DMS53 treated with DMSO at 0.1 percent for 48 hours (cell line): ENCODE measurements at regions not wholly inside any gene's neighbourhood (a gene's known extent, or its start where the extent isn't known, plus 50 kb on each side); places are given as distances from the start of the nearest gene placed in this dataset.

Experiments
- DNase-seq: peaks from one replicate; lab custom pipeline; 2025; ENCODE audit not compliant: unreplicated experiment; lab: John Stamatoyannopoulos, UW

GRCh38 chr12:19044891-19045290 is 84.6 kb upstream of the PLEKHA5 start:
- no peak for DNase-seq

GRCh38 chr12:19045426-19045825 is 84.1 kb upstream of the PLEKHA5 start:
- DNase-seq = no peak

GRCh38 chr12:19048943-19049342 is 80.6 kb upstream of the PLEKHA5 start:
- DNase-seq = no peak

- no peak for DNase-seq
Measured at GRCh38 chr12:19052689-19053088, 76.8 kb upstream of the PLEKHA5 start.

- no peak for DNase-seq
Measured at GRCh38 chr12:19053218-19053617, 76.3 kb upstream of the PLEKHA5 start.

- DNase-seq = no peak
Measured at GRCh38 chr12:19054035-19054434, 75.5 kb upstream of the PLEKHA5 start.

- DNase-seq = no peak
Measured at GRCh38 chr12:19055589-19055988, 73.9 kb upstream of the PLEKHA5 start.

GRCh38 chr12:19058235-19059021 is 71.1 kb upstream of the PLEKHA5 start:
- DNase-seq = no peak

GRCh38 chr12:19064713-19065112 is 64.8 kb upstream of the PLEKHA5 start:
- DNase-seq = no peak

- DNase-seq = no peak
Measured at GRCh38 chr12:19065223-19065622, 64.3 kb upstream of the PLEKHA5 start.

GRCh38 chr12:19065871-19066270 is 63.7 kb upstream of the PLEKHA5 start:
- no peak for DNase-seq

- no peak for DNase-seq
Measured at GRCh38 chr12:19066475-19067001, 63.0 kb upstream of the PLEKHA5 start.

GRCh38 chr12:19068137-19068536 is 61.4 kb upstream of the PLEKHA5 start:
- DNase-seq = no peak

- DNase-seq = no peak
Measured at GRCh38 chr12:19070341-19070740, 59.2 kb upstream of the PLEKHA5 start.

GRCh38 chr12:19074700-19075099 is 54.8 kb upstream of the PLEKHA5 start:
- no peak for DNase-seq

GRCh38 chr12:19075711-19076340 is 53.7 kb upstream of the PLEKHA5 start:
- no peak for DNase-seq
